Activated gamma-delta T cell treated with Interleukin-2 at 50 U/mL for 16 hours (primary cell): ENCODE measurements at regions not wholly inside any gene's neighbourhood (a gene's known extent, or its start where the extent isn't known, plus 50 kb on each side); places are given as distances from the start of the nearest gene placed in this dataset.
A peak's percentile ranks its signal among the peaks of the same experiment; 100 is the strongest.
"Not testable (repeated sequence)": the region's sequence is repeated elsewhere in the genome, so short reads cannot be mapped to it uniquely, and the experiment has no call there.

Experiments used
- DNase-seq: peaks from one replicate; pipeline ENCODE4 v3.0.0-alpha.2; 2020

GRCh38 chr4:177191586-177191985 is 118.1 kb upstream of the NEIL3 start:
- no peak for DNase-seq

GRCh38 chr4:177191991-177192390 is 117.7 kb upstream of the NEIL3 start:
- DNase-seq = no peak

GRCh38 chr4:177193024-177193715 is 116.5 kb upstream of the NEIL3 start:
- DNase-seq = not testable (repeated sequence)

GRCh38 chr4:177194906-177195305 is 114.8 kb upstream of the NEIL3 start:
- DNase-seq = no peak

GRCh38 chr4:177196615-177197014 is 113.1 kb upstream of the NEIL3 start:
- DNase-seq = no peak

GRCh38 chr4:177201614-177202013 is 108.1 kb upstream of the NEIL3 start:
- no peak for DNase-seq

- DNase-seq = no peak
Observed at GRCh38 chr4:177204126-177204525, 105.5 kb upstream of the NEIL3 start.

GRCh38 chr4:177214935-177215334 is 94.7 kb upstream of the NEIL3 start:
- DNase-seq = no peak

- no peak for DNase-seq
Observed at GRCh38 chr4:177220376-177220775, 89.3 kb upstream of the NEIL3 start.

- no peak for DNase-seq
Observed at GRCh38 chr4:177222781-177223180, 86.9 kb upstream of the NEIL3 start.

GRCh38 chr4:177225605-177226004 is 84.1 kb upstream of the NEIL3 start:
- no peak for DNase-seq

GRCh38 chr4:177227636-177228035 is 82.0 kb upstream of the NEIL3 start:
- no peak for DNase-seq

GRCh38 chr4:177228599-177228998 is 81.1 kb upstream of the NEIL3 start:
- DNase-seq = no peak

GRCh38 chr4:177229331-177229730 is 80.3 kb upstream of the NEIL3 start:
- DNase-seq = no peak

- no peak for DNase-seq
Observed at GRCh38 chr4:177232473-177232872, 77.2 kb upstream of the NEIL3 start.

- no peak for DNase-seq
Observed at GRCh38 chr4:177235026-177235425, 74.6 kb upstream of the NEIL3 start.

GRCh38 chr4:177236886-177237285 is 72.8 kb upstream of the NEIL3 start:
- no peak for DNase-seq

- DNase-seq = no peak
Observed at GRCh38 chr4:177237291-177237690, 72.4 kb upstream of the NEIL3 start.

GRCh38 chr4:177239477-177239876 is 70.2 kb upstream of the NEIL3 start:
- DNase-seq = no peak

- no peak for DNase-seq
Observed at GRCh38 chr4:177239878-177240277, 69.8 kb upstream of the NEIL3 start.

- no peak for DNase-seq
Observed at GRCh38 chr4:177242651-177243286, 66.9 kb upstream of the NEIL3 start.

GRCh38 chr4:177246641-177247584 is 62.8 kb upstream of the NEIL3 start:
- DNase-seq = no peak

GRCh38 chr4:177250056-177250696 is 59.5 kb upstream of the NEIL3 start:
- DNase-seq = peak; percentile 48
